Esophagus squamous epithelium (tissue), 5 donors: ENCODE measurements at regions not wholly inside any gene's neighbourhood (a gene's known extent, or its start where the extent isn't known, plus 50 kb on each side); places are given as distances from the start of the nearest gene placed in this dataset.

Experiments
- DNase-seq: peaks from one replicate; lab custom pipeline; 2025; lab: John Stamatoyannopoulos, UW
- H3K27ac ChIP-seq, 4 donors: fragments of 200-600 bp; sonication (generic); one replicate each; pipeline ENCODE4 v1.5.1; 2016 to 2019; ENCODE audit warnings: mild to moderate bottlenecking in 1 of 4
- H3K27me3 ChIP-seq, 4 donors: fragments of 200-600 bp; sonication (generic); 1 replicate in 3 of 4; 2 replicates in 1 of 4; pipeline versions ENCODE4 v1.5.1 to v1.6.0; 2017 to 2021; ENCODE audit warnings: antibody characterized with exemption in 1 of 4
- H3K36me3 ChIP-seq, 3 donors: fragments of 200-600 bp; sonication (generic); one replicate each; pipeline ENCODE4 v1.5.1; 2016 to 2019
- H3K4me1 ChIP-seq, 3 donors: fragments of 200-600 bp; sonication (generic); one replicate each; pipeline ENCODE4 v1.5.1; 2017 to 2019
- H3K4me3 ChIP-seq, 4 donors: fragments of 200-600 bp; sonication (generic); 1 replicate in 3 of 4; 2 replicates in 1 of 4; pipeline ENCODE4 v1.5.1; 2016 to 2019; ENCODE audit warnings: mild to moderate bottlenecking in 2 of 4, moderate library complexity in 1 of 4
- H3K9me3 ChIP-seq, 3 donors: fragments of 200-600 bp; sonication (generic); one replicate each; pipeline ENCODE4 v1.5.1; 2016 to 2019
- POLR2A ChIP-seq, 4 donors: fragments of 450-650 bp; IDR thresholded peaks; one replicate each; pipeline ENCODE4 v1.6.1; 2017; ENCODE audit warnings: antibody characterized with exemption in 4 of 4, mild to moderate bottlenecking in 4 of 4, moderate library complexity in 3 of 4
- WGBS, 2 donors: methylation state at CpG; one replicate each; pipeline ENCODE4 v1.1.5; 2018; 5-methylcytosine and 5-hydroxymethylcytosine counted together
- intact Hi-C: fragments of 100-400 bp; cut with DNase I; formaldehyde crosslinking; loops from one replicate; pipeline ENCODE4 v1.15.0; 2022
- TF ChIP-seq, protein P1 (sequence below), 6 experiments: fragments of 450-650 bp in 4 of 6; fragments of 200-600 bp in 2 of 6; sonication (generic) in 2 of 6; IDR thresholded peaks; one replicate each; pipeline ENCODE4 v1.5.1; 2016 to 2019; ENCODE audit warnings: antibody characterized with exemption in 6 of 6, mild to moderate bottlenecking in 4 of 6, moderate library complexity in 4 of 6
- donor health status: DM: yes; HTN: yes; CAD: no.

GRCh38 chr10:78253063-78253853, 219.6 kb downstream of the RPS24 start:
- H3K36me3 ChIP-seq: no peaks in the 10 kb centered on the region
- H3K27me3 ChIP-seq: peaks cover 0 to 6% (median 0%) of the 10 kb centered on the region in 4 donors
- DNase-seq: no peak
- intact Hi-C loops: no loop called here
- TF ChIP-seq, protein P1, sequence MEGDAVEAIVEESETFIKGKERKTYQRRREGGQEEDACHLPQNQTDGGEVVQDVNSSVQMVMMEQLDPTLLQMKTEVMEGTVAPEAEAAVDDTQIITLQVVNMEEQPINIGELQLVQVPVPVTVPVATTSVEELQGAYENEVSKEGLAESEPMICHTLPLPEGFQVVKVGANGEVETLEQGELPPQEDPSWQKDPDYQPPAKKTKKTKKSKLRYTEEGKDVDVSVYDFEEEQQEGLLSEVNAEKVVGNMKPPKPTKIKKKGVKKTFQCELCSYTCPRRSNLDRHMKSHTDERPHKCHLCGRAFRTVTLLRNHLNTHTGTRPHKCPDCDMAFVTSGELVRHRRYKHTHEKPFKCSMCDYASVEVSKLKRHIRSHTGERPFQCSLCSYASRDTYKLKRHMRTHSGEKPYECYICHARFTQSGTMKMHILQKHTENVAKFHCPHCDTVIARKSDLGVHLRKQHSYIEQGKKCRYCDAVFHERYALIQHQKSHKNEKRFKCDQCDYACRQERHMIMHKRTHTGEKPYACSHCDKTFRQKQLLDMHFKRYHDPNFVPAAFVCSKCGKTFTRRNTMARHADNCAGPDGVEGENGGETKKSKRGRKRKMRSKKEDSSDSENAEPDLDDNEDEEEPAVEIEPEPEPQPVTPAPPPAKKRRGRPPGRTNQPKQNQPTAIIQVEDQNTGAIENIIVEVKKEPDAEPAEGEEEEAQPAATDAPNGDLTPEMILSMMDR (IDR thresholded peaks at IDR 0.05): no peak
- TF ChIP-seq POLR2A (IDR thresholded peaks at IDR 0.05): no peak
- H3K9me3 ChIP-seq: no peaks in the 10 kb centered on the region
- no peak overlapping the region for H3K4me3 ChIP-seq
- no peak overlapping the region for H3K27ac ChIP-seq
- WGBS, 2 donors: 73 to 76% methylated on average over 6 to 9 of the region's 9 CpGs
- H3K4me1 ChIP-seq: peaks cover 0 to 28% (median 0%) of the 10 kb centered on the region in 3 donors

- DNase-seq: no peak
- Histone ChIP-seq H3K27ac (no peak overlapping the region), H3K4me3 (no peak overlapping the region), H3K27me3 (peaks cover 0 to 6% (median 0%) of the 10 kb centered on the region in 4 donors), H3K36me3 (no peaks in the 10 kb centered on the region), H3K9me3 (no peaks in the 10 kb centered on the region), H3K4me1 (peaks cover 0 to 21% (median 0%) of the 10 kb centered on the region in 3 donors)
- 54 to 71% methylated on average over 3 of the region's 3 CpGs for WGBS, 2 donors
- TF ChIP-seq POLR2A (IDR thresholded peaks at IDR 0.05): no peak
- TF ChIP-seq, protein P1 (IDR thresholded peaks at IDR 0.05): no peak
- intact Hi-C loops: no loop called here
Measured at GRCh38 chr10:78254013-78254412, 220.3 kb downstream of the RPS24 start.

DNA sequence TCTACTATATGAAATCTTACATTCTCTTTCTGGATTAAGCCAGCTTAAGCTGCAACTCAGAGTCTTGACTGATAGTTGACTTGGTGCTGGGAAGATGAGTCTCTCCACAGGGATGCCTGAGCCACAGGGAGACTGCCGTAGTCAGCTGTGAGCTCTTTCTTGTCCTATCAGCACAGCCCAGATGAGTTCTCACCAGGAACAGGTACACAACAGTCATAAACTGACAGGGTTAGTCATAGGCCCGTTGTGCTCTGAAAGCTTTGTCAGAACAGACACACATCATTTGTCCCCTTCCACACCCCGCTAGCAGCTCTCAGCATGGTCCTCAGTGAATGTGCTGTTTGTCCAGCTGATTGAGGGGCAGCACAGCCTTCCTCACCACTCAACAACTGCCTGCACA, 221.6 kb downstream of the RPS24 start:
- H3K27ac ChIP-seq: peak overlapping the region in 1 of 4 donors; percentile 71
- H3K9me3 ChIP-seq: no peaks in the 10 kb centered on the region
- intact Hi-C loops: no loop called here
- DNase-seq: no peak
- H3K4me3 ChIP-seq: no peak overlapping the region
- TF ChIP-seq, protein P1 (IDR thresholded peaks at IDR 0.05): no peak
- no peak for TF ChIP-seq POLR2A (IDR thresholded peaks at IDR 0.05)
- no peaks in the 10 kb centered on the region for H3K36me3 ChIP-seq
- peaks cover 0 to 6% (median 0%) of the 10 kb centered on the region in 4 donors for H3K27me3 ChIP-seq
- WGBS, 2 donors: 71 to 74% methylated on average over 3 of the region's 3 CpGs
- H3K4me1 ChIP-seq: peaks cover 0 to 13% (median 0%) of the 10 kb centered on the region in 3 donors

DNA sequence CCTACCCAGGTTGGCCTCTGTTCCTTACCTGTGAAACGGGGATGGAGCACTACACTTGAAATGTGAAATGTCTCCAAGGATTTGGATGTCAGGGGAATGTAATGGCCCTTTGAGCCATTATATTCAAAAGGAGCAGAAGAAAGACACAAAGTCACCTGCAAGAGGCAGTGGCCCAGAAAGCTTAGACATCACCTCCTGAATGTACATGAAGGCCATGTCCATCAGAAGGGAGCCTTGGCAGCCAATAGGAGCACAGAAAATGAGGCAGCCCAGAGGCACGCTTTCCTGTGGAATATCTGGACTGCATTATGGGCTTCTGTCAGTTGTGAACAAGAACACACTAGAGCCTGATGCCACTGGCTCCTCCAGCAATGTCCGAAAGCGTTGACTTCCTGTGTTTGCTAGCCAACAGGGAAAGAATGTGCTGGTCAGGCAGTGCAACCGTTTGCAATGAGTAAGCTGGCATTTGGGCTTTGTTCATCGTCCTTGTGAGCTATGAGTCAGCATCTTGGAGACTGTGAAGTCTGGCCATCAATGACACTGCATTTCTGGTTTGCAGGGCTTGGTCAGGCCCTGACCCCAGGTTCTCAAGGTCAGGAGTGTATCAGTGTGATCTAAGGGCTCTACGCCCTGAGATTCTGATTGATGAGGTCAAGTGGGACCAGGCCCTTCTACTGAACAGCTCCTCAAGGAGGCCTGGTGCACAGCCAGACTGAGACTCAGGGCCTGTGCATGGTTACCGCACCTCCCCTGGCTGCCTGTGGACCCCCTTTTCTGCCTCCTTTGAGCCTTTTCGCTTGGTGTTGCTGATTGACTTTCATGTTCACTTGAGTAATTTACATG, 222.4 kb downstream of the RPS24 start:
- 48 to 52% methylated on average over 7 to 8 of the region's 9 CpGs for WGBS, 2 donors
- intact Hi-C loops: no loop called here
- peak overlapping the region in 2 of 4 donors; percentile 63 to 71 for H3K27ac ChIP-seq

More for the DNA sequence above, 222.4 kb downstream of the RPS24 start:
- H3K4me3 ChIP-seq: no peak overlapping the region
- TF ChIP-seq, protein P1 (IDR thresholded peaks at IDR 0.05): no peak
- no peak for TF ChIP-seq POLR2A (IDR thresholded peaks at IDR 0.05)
- DNase-seq: no peak
- H3K9me3 ChIP-seq: no peaks in the 10 kb centered on the region
- H3K27me3 ChIP-seq: peaks cover 0 to 6% (median 0%) of the 10 kb centered on the region in 4 donors
- H3K36me3 ChIP-seq: no peaks in the 10 kb centered on the region
- H3K4me1 ChIP-seq: peaks cover 0 to 13% (median 0%) of the 10 kb centered on the region in 3 donors
